H1 (cell line): ENCODE measurements at regions not wholly inside any gene's neighbourhood (a gene's known extent, or its start where the extent isn't known, plus 50 kb on each side); places are given as distances from the start of the nearest gene placed in this dataset.

Experiments
- CTCF ChIA-PET: fragments of 300-600 bp; sonication (Branson Sonifier 250); formaldehyde crosslinking; loops from one replicate; lab custom pipeline; 2021; ENCODE audit not compliant: partially characterized antibody; lab: Charles Lee
- POLR2A ChIA-PET: fragments of 300-600 bp; sonication (Branson Sonifier 250); formaldehyde crosslinking; loops from one replicate; lab custom pipeline; 2021; ENCODE audit warnings: inconsistent platforms; ENCODE audit not compliant: partially characterized antibody; lab: Charles Lee
- DNase-seq, 2 experiments: peaks; one replicate each; pipeline versions ENCODE4 v3.0.0 to v3.0.0-alpha.2; 2010 to 2022; ENCODE audit warnings: low spot score in 2 of 2, low read depth in 1 of 2, mixed read lengths in 1 of 2
- FAIRE-seq: peaks from 2 replicates; lab custom pipeline; 2011; peaks lifted over from hg19 to GRCh38; lab: Jason Lieb, UNC
- H2AFZ ChIP-seq: 2 replicates; pipeline ENCODE4 v1.8.1; 2012; ENCODE audit warnings: low read length, inconsistent platforms
- H2AK5ac ChIP-seq: 2 replicates; pipeline ENCODE4 v1.6.1; 2013; ENCODE audit warnings: low read depth, low read length
- H2BK120ac ChIP-seq: replicated peaks from 2 replicates; pipeline ENCODE3; 2013; ENCODE audit warnings: low read depth, low read length, inconsistent platforms
- H2BK12ac ChIP-seq: 2 replicates; pipeline ENCODE4 v1.6.1; 2013; ENCODE audit warnings: low read depth, low read length
- H2BK15ac ChIP-seq: 2 replicates; pipeline ENCODE4 v1.6.1; 2013; ENCODE audit warnings: low read length
- H2BK20ac ChIP-seq: 2 replicates; pipeline ENCODE4 v1.6.1; 2013; ENCODE audit warnings: low read length
- H2BK5ac ChIP-seq: 2 replicates; pipeline ENCODE4 v1.6.1; 2013; ENCODE audit warnings: low read depth, low read length
- H3K14ac ChIP-seq: 2 replicates; pipeline ENCODE4 v1.6.1; 2013; ENCODE audit warnings: inconsistent platforms; ENCODE audit not compliant: insufficient read length
- H3K18ac ChIP-seq: 2 replicates; pipeline ENCODE4 v1.6.1; 2013; ENCODE audit warnings: low read length; ENCODE audit errors: extremely low read depth
- H3K23ac ChIP-seq: 2 replicates; pipeline ENCODE4 v1.6.1; 2013; ENCODE audit warnings: inconsistent platforms; ENCODE audit not compliant: insufficient read length
- H3K23me2 ChIP-seq: 2 replicates; pipeline ENCODE4 v1.6.1; 2013; ENCODE audit warnings: low read depth, low read length
- H3K27ac ChIP-seq: 2 replicates; pipeline ENCODE4 v1.6.1; 2011; ENCODE audit warnings: low read depth, low read length, inconsistent platforms
- H3K27me3 ChIP-seq, 4 experiments: replicated peaks in 1 of 4; 1 replicate in 1 of 4; 2 replicates in 3 of 4; pipeline versions ENCODE4 v1.6.1 to v1.8.1; 2011 to 2013; ENCODE audit warnings: low read length in 3 of 4, mild to moderate bottlenecking in 3 of 4, inconsistent platforms in 2 of 4, mixed read lengths in 2 of 4, moderate library complexity in 1 of 4; ENCODE audit not compliant: control insufficient read depth in 3 of 4, insufficient read depth in 3 of 4; ENCODE audit errors: extremely low read depth in 1 of 4
- H3K36me3 ChIP-seq, 4 experiments: 2 replicates each; pipeline versions ENCODE4 v1.6.1 to v1.8.1; 2011 to 2013; ENCODE audit warnings: mild to moderate bottlenecking in 4 of 4, low read length in 3 of 4, moderate library complexity in 2 of 4, control low read depth in 1 of 4, inconsistent platforms in 1 of 4; ENCODE audit not compliant: insufficient read depth in 4 of 4, control insufficient read depth in 2 of 4
- H3K4ac ChIP-seq: replicated peaks from 2 replicates; pipeline ENCODE3; 2013; ENCODE audit warnings: low read length, low read depth, mixed read lengths, inconsistent platforms; ENCODE audit not compliant: insufficient read length
- H3K4me1 ChIP-seq, 4 experiments: replicated peaks in 1 of 4; 1 replicate in 1 of 4; 2 replicates in 3 of 4; pipeline versions ENCODE4 v1.6.1 to v1.8.1; 2011 to 2013; ENCODE audit warnings: low read length in 3 of 4, inconsistent platforms in 2 of 4, mixed read lengths in 1 of 4; ENCODE audit not compliant: insufficient read depth in 4 of 4, control insufficient read depth in 3 of 4
- H3K4me2 ChIP-seq, 2 experiments: 2 replicates each; pipeline versions ENCODE4 v1.6.1 to v1.8.1; 2011 to 2013; ENCODE audit warnings: low read depth in 2 of 2, low read length in 2 of 2, control low read depth in 1 of 2, inconsistent platforms in 1 of 2, mild to moderate bottlenecking in 1 of 2; ENCODE audit not compliant: insufficient read depth in 1 of 2
- H3K4me3 ChIP-seq, 4 experiments: fragments of 200-600, 300-600 bp in 1 of 4; sonication (generic), shearing (Covaris generic), sonication (Bioruptor Twin) in 1 of 4; 2 replicates each; pipeline versions ENCODE4 v1.5.1 to v1.8.1; 2011 to 2016; ENCODE audit warnings: low read length in 4 of 4, low read depth in 3 of 4, control low read depth in 2 of 4, inconsistent platforms in 2 of 4, mild to moderate bottlenecking in 2 of 4, mixed read lengths in 1 of 4, moderate library complexity in 1 of 4; ENCODE audit not compliant: insufficient read depth in 2 of 4; ENCODE audit errors: extremely low read depth in 1 of 4
- H3K56ac ChIP-seq: replicated peaks from 2 replicates; pipeline ENCODE3; 2013; ENCODE audit warnings: low read depth, mild to moderate bottlenecking, mixed read lengths, low read length, inconsistent platforms; ENCODE audit not compliant: insufficient read length
- H3K79me1 ChIP-seq: 2 replicates; pipeline ENCODE4 v1.6.1; 2013; ENCODE audit warnings: low read depth, low read length, control low read depth
- H3K79me2 ChIP-seq, 2 experiments: 2 replicates each; pipeline versions ENCODE4 v1.6.1 to v1.8.1; 2012 to 2013; ENCODE audit warnings: low read length in 2 of 2, mild to moderate bottlenecking in 2 of 2, inconsistent platforms in 1 of 2; ENCODE audit not compliant: insufficient read depth in 2 of 2, control insufficient read depth in 1 of 2
- H3K9ac ChIP-seq, 4 experiments: replicated peaks in 1 of 4; 1 replicate in 1 of 4; 2 replicates in 3 of 4; pipeline versions ENCODE4 v1.6.1 to v1.8.1; 2011 to 2013; ENCODE audit warnings: low read depth in 3 of 4, low read length in 3 of 4, control low read depth in 2 of 4, mild to moderate bottlenecking in 2 of 4, moderate library complexity in 2 of 4, inconsistent platforms in 1 of 4; ENCODE audit errors: extremely low read depth in 1 of 4
- H3K9me3 ChIP-seq, 2 experiments: 2 replicates each; pipeline versions ENCODE4 v1.6.1 to v1.8.1; 2012 to 2013; ENCODE audit warnings: mild to moderate bottlenecking in 2 of 2, moderate library complexity in 2 of 2, control low read depth in 1 of 2, inconsistent platforms in 1 of 2, low read depth in 1 of 2, low read length in 1 of 2, mixed read lengths in 1 of 2; ENCODE audit not compliant: insufficient read depth in 2 of 2
- H4K20me1 ChIP-seq, 2 experiments: replicated peaks in 1 of 2; 2 replicates each; pipeline versions ENCODE3 to v1.8.1; 2011 to 2013; ENCODE audit warnings: inconsistent platforms in 2 of 2, low read length in 2 of 2, mild to moderate bottlenecking in 1 of 2; ENCODE audit not compliant: insufficient read depth in 2 of 2, control insufficient read depth in 1 of 2
- H4K5ac ChIP-seq: 2 replicates; pipeline ENCODE4 v1.6.1; 2013; ENCODE audit warnings: low read length, low read depth, mixed read lengths, inconsistent platforms; ENCODE audit not compliant: insufficient read length
- H4K8ac ChIP-seq: 2 replicates; pipeline ENCODE4 v1.8.0; 2013; ENCODE audit warnings: mild to moderate bottlenecking, moderate library complexity, low read length, inconsistent platforms; ENCODE audit not compliant: insufficient read depth; ENCODE audit errors: extremely low read depth
- H4K91ac ChIP-seq: replicated peaks from 2 replicates; pipeline ENCODE3; 2013; ENCODE audit warnings: low read length, mixed read lengths, inconsistent platforms; ENCODE audit not compliant: insufficient read length
- ASH2L ChIP-seq: fragments of 200-600, 300-600 bp; sonication (generic); IDR thresholded peaks from one replicate; pipeline ENCODE4 v1.7.1; 2017; ENCODE audit warnings: low read length
- BRCA1 ChIP-seq: IDR thresholded peaks from 2 replicates; pipeline ENCODE4 v1.6.1; 2012; ENCODE audit warnings: low read depth, low read length, improper control_type of control experiment
- CHD2 ChIP-seq: IDR thresholded peaks from 2 replicates; pipeline ENCODE4 v1.6.1; 2012; ENCODE audit warnings: low read length, improper control_type of control experiment
- CREB1 ChIP-seq: IDR thresholded peaks from 2 replicates; pipeline ENCODE4 v1.6.1; 2012; ENCODE audit warnings: inconsistent platforms
- GABPA ChIP-seq: IDR thresholded peaks from 2 replicates; pipeline ENCODE4 v1.6.1; 2011; ENCODE audit warnings: mild to moderate bottlenecking, low read length, moderate library complexity, borderline replicate concordance; ENCODE audit not compliant: insufficient read depth
- RBBP5 ChIP-seq: IDR thresholded peaks from 2 replicates; pipeline ENCODE4 v1.7.1; 2012; ENCODE audit warnings: low read depth, mild to moderate bottlenecking, inconsistent platforms, low read length, moderate library complexity, borderline replicate concordance
- RNF2 ChIP-seq: fragments of 200-900, 300-1000 bp; sonication (generic); IDR thresholded peaks from 2 replicates; pipeline ENCODE4 v1.7.1; 2016; ENCODE audit warnings: borderline replicate concordance, low read depth, mild to moderate bottlenecking, antibody characterized with exemption, low read length; ENCODE audit not compliant: poor library complexity, severe bottlenecking; ENCODE audit errors: missing control alignments
- SAP30 ChIP-seq: fragments of 300-600 bp; sonication (generic); IDR thresholded peaks from 2 replicates; pipeline ENCODE4 v1.7.1; 2012; ENCODE audit warnings: low read length, moderate library complexity, mild to moderate bottlenecking, inconsistent platforms; ENCODE audit not compliant: insufficient read depth, insufficient replicate concordance
- SIN3A ChIP-seq, 2 experiments: IDR thresholded peaks in 1 of 2; conservative IDR thresholded peaks in 1 of 2; 2 replicates each; pipeline ENCODE4 v1.6.1; 2011 to 2012; ENCODE audit warnings: low read length in 2 of 2, improper control_type of control experiment in 1 of 2, low read depth in 1 of 2, mild to moderate bottlenecking in 1 of 2
- SIX5 ChIP-seq: IDR thresholded peaks from 2 replicates; pipeline ENCODE4 v1.6.1; 2011; ENCODE audit warnings: mild to moderate bottlenecking, low read depth, low read length
- SUZ12 ChIP-seq: fragments of 200-600 bp; sonication (generic); IDR thresholded peaks from 2 replicates; pipeline ENCODE4 v1.6.1; 2012; ENCODE audit warnings: mild to moderate bottlenecking, inconsistent platforms, low read length, moderate library complexity, mixed read lengths
- TAF7 ChIP-seq: optimal IDR thresholded peaks from 2 replicates; pipeline ENCODE3; 2011; ENCODE audit warnings: low read depth, mild to moderate bottlenecking, inconsistent platforms, low read length, moderate library complexity, borderline replicate concordance
- YY1 ChIP-seq: IDR thresholded peaks from 2 replicates; pipeline ENCODE4 v1.6.1; 2011; ENCODE audit warnings: low read depth, mild to moderate bottlenecking, low read length
- WGBS, 2 experiments: shearing (Covaris generic) in 1 of 2; methylation state at CpG; one replicate each; pipeline versions ENCODE4 v1.1.6 to v1.1.7; 2013 to 2015; ENCODE audit warnings: low lambda C conversion rate in 2 of 2, mixed read lengths in 2 of 2, inconsistent platforms in 1 of 2, low coverage in 1 of 2, missing lambda C conversion rate in 1 of 2; ENCODE audit not compliant: insufficient replicate concordance in 2 of 2, insufficient coverage in 1 of 2, insufficient read length in 1 of 2; ENCODE audit errors: extremely low coverage in 1 of 2, missing lambda C conversion rate in 1 of 2; 5-methylcytosine and 5-hydroxymethylcytosine counted together

DNA sequence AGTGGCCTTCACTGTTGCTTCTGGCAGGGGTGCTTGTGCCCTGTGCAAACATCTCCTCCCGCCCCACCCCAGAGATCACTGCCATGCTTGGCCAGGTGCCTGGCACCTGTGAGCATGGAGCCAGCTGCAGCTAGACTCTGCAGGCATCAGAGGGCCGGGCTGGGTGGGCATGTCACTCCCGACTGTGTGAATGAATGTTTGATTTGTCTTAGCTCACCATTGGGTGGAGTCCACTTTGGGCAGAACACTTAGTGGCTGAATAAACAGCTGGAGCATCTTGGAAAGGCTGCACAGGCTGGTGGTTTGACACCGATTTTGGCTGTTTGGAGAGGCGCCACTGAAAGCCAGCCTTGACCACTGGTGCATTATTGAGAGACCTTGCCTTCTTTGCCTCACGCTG lies 267.3 kb downstream of the DLEU7 start:
- H3K9me3 ChIP-seq: no peaks in the 10 kb centered on the region
- H2BK5ac ChIP-seq: no peak overlapping the region
- no peak overlapping the region for H2BK15ac ChIP-seq
- POLR2A ChIA-PET: no interaction called here
- no peak overlapping the region for H2BK20ac ChIP-seq
- no peak overlapping the region for H2AFZ ChIP-seq
- no peaks in the 10 kb centered on the region for H3K4me1 ChIP-seq
- TF ChIP-seq BRCA1: no peak
- no peak for TF ChIP-seq SIN3A (conservative IDR thresholded peaks at IDR 0.05 in 1 of 2, IDR thresholded peaks at IDR 0.05 in 1 of 2; ENCODE audit: low read depth in 1 of 2, low read length in 2 of 2)
- no peak for TF ChIP-seq ASH2L
- TF ChIP-seq TAF7: no peak
- no peak for TF ChIP-seq SUZ12
- no peak for TF ChIP-seq RBBP5
- no peak for TF ChIP-seq SIX5
- no peak for TF ChIP-seq CREB1
- no peak for TF ChIP-seq CHD2
- no peak for TF ChIP-seq SAP30
- no peak for TF ChIP-seq GABPA
- TF ChIP-seq YY1: no peak
- TF ChIP-seq RNF2: no peak
- TF ChIP-seq, all 59 proteins: peak for 0
- Histone ChIP-seq H3K23ac (no peak overlapping the region), H3K79me1 (no peaks in the 10 kb centered on the region), H3K23me2 (no peaks in the 10 kb centered on the region), H3K4me2 (no peak overlapping the region), H3K56ac (no peak overlapping the region), H2BK120ac (no peak overlapping the region), H3K79me2 (no peaks in the 10 kb centered on the region; a peak in 1 of 4 replicates), H3K36me3 (no peaks in the 10 kb centered on the region), H2AK5ac (no peak overlapping the region), H3K4me3 (no peak overlapping the region), H3K27ac (no peak overlapping the region), H4K20me1 (no peaks in the 10 kb centered on the region), H4K8ac (no peak overlapping the region), H2BK12ac (no peak overlapping the region), H3K9ac (no peak overlapping the region), H3K14ac (no peak overlapping the region), H3K27me3 (no peaks in the 10 kb centered on the region), H3K4ac (no peak overlapping the region), H4K91ac (no peak overlapping the region), H4K5ac (no peak overlapping the region), H3K18ac (no peak overlapping the region)
- CTCF ChIA-PET: interaction anchor here (0.9 kb wide), 1 partner anchor 13 kb away, joined by 5 read pairs; no protein-coding TSS in a partner anchor
- DNase-seq: no peak
- 80% methylated on average over 4 of the region's 6 CpGs; no CpG with 5 or more reads in 1 of the 2 experiments for WGBS, 2 experiments
- no peak for FAIRE-seq
